GM21390 (cell line): ENCODE measurements at regions not wholly inside any gene's neighbourhood (a gene's known extent, or its start where the extent isn't known, plus 50 kb on each side); places are given as distances from the start of the nearest gene placed in this dataset.

Experiments
- ATAC-seq: cut with Tn5 transposase; IDR thresholded peaks from one replicate; pipeline ENCODE4 v1.9.1; 2021; ENCODE audit not compliant: unreplicated experiment

- no peak for ATAC-seq
Observed at GRCh38 chr13:47087241-47087640, 190.4 kb upstream of the HTR2A start.

GRCh38 chr13:47085346-47085745 lies 188.5 kb upstream of the HTR2A start:
- no peak for ATAC-seq

- no peak for ATAC-seq
Observed at GRCh38 chr13:47081850-47082249, 185.0 kb upstream of the HTR2A start.

GRCh38 chr13:47081246-47081645 lies 184.4 kb upstream of the HTR2A start:
- ATAC-seq, result no peak

GRCh38 chr13:47080621-47081020 lies 183.8 kb upstream of the HTR2A start:
- no peak for ATAC-seq

- ATAC-seq, result no peak
Observed at GRCh38 chr13:47076500-47076899, 179.6 kb upstream of the HTR2A start.

GRCh38 chr13:47069133-47069532 lies 172.3 kb upstream of the HTR2A start:
- ATAC-seq, result no peak

GRCh38 chr13:47067306-47067705 lies 170.5 kb upstream of the HTR2A start:
- no peak for ATAC-seq

GRCh38 chr13:47066226-47066625 lies 169.4 kb upstream of the HTR2A start:
- no peak for ATAC-seq

GRCh38 chr13:47064381-47064780 lies 167.5 kb upstream of the HTR2A start:
- ATAC-seq, result no peak

GRCh38 chr13:47049276-47049989 lies 152.6 kb upstream of the HTR2A start:
- no peak for ATAC-seq

- ATAC-seq, result no peak
Observed at GRCh38 chr13:47046706-47047105, 149.9 kb upstream of the HTR2A start.

GRCh38 chr13:47044842-47045241 lies 148.0 kb upstream of the HTR2A start:
- ATAC-seq, result no peak

GRCh38 chr13:47039106-47039505 lies 142.3 kb upstream of the HTR2A start:
- ATAC-seq, result no peak

- no peak for ATAC-seq
Observed at GRCh38 chr13:47038188-47038587, 141.3 kb upstream of the HTR2A start.

- ATAC-seq, result peak; percentile 100
Observed at GRCh38 chr13:47036294-47037008, 139.6 kb upstream of the HTR2A start.

- ATAC-seq, result no peak
Observed at GRCh38 chr13:47033216-47033615, 136.4 kb upstream of the HTR2A start.

- ATAC-seq, result no peak
Observed at GRCh38 chr13:47027780-47028437, 131.1 kb upstream of the HTR2A start.

- ATAC-seq, result no peak
Observed at GRCh38 chr13:47025791-47026447, 129.1 kb upstream of the HTR2A start.

GRCh38 chr13:47019977-47020376 lies 123.1 kb upstream of the HTR2A start:
- no peak for ATAC-seq

- ATAC-seq, result no peak
Observed at GRCh38 chr13:47017476-47017875, 120.6 kb upstream of the HTR2A start.

GRCh38 chr13:47008318-47008717 lies 111.5 kb upstream of the HTR2A start:
- ATAC-seq, result no peak
